ENCODE measurements at regions not wholly inside any gene's neighbourhood (a gene's known extent, or its start where the extent isn't known, plus 50 kb on each side); places are given as distances from the start of the nearest gene placed in this dataset.

DNA sequence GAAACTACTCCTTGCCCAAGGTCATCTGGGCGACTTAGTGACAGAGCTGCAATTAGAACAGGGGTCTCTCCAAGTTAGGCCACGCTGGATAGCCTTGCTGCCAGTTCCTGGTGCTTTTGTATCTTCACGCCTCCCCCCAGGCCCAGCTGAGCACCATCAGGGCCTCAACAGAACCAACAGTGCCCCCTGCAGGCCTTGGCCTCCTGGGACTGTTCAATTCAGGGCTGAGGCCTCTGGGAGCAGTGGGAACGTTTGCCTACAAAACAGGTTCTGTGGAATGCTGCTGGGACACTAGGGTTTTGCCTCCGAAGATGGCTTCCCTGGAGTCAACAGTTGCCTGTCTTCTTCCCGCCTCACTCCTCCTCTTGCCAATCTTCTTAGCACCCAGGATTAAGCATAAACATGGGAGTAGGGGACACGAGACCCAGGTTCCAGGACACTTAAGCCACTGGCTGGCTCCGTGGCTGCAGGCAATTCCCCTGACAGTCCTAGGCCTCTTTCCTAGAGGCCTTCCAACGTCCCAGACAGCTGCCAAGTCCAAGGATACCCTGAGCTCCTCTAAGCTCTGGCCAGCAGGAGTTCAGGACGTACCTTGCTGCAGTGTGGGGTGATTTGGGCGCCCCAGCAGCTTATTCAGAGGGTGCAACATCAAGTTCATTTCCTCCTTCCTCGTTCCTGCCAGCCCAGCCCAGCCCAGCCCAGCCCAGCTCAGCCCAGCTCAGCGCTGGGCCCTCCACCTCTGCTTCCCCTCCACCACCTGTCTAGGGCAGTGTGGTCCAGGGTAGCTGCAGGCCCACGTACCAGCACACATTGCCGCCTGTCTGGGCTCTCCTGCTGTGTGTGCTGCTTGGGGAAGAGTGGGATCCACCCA is 246.6 kb upstream of the RPL38 start:
- TF ChIP-seq REST (IDR thresholded peaks at IDR 0.05; ENCODE audit: insufficient read depth in 1 of 2, low read depth in 2 of 2, low read length in 2 of 2) (no peak), FOXP2 (optimal IDR thresholded peaks at IDR 0.05; ENCODE audit: borderline replicate concordance, extremely low read depth, extremely low read length, insufficient read depth) (no peak), SIN3A (IDR thresholded peaks at IDR 0.05; ENCODE audit: borderline replicate concordance, insufficient read depth, low read length) (no peak), POLR2AphosphoS5 (IDR thresholded peaks at IDR 0.05; ENCODE audit: low read depth, low read length) (no peak), TAF1 (IDR thresholded peaks at IDR 0.05; ENCODE audit: borderline replicate concordance, insufficient read depth, low read length) (no peak)

GRCh38 chr17:73957564-73957963 is 245.9 kb upstream of the RPL38 start:
- TF ChIP-seq POLR2AphosphoS5 (IDR thresholded peaks at IDR 0.05; ENCODE audit: low read depth, low read length) (no peak), REST (IDR thresholded peaks at IDR 0.05; ENCODE audit: insufficient read depth in 1 of 2, low read depth in 2 of 2, low read length in 2 of 2) (no peak), SIN3A (IDR thresholded peaks at IDR 0.05; ENCODE audit: borderline replicate concordance, insufficient read depth, low read length) (no peak), FOXP2 (optimal IDR thresholded peaks at IDR 0.05; ENCODE audit: borderline replicate concordance, extremely low read depth, extremely low read length, insufficient read depth) (no peak), TAF1 (IDR thresholded peaks at IDR 0.05; ENCODE audit: borderline replicate concordance, insufficient read depth, low read length) (no peak)

DNA sequence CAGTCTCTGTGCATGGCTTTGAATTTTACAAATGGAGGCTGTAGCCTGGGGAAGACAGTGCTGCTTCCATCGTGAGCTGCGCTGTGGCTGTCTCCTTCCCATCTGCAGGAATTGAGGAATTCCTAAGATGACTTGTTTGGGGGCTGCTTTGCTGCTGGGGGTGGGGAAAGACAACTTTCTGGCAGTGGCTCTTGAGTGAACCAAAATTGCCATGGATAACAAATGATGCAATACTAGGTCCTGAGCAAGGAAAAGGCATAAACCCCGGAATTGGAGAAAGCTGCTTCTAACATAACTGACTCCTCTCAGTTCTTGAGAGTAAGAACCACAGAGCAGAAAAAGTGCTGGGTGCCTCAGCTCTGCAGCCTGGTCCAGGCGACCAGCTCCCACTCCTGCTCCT is 245.0 kb upstream of the RPL38 start:
- no peak for TF ChIP-seq POLR2AphosphoS5 (IDR thresholded peaks at IDR 0.05; ENCODE audit: low read depth, low read length)
- no peak for TF ChIP-seq REST (IDR thresholded peaks at IDR 0.05; ENCODE audit: insufficient read depth in 1 of 2, low read depth in 2 of 2, low read length in 2 of 2)

DNA sequence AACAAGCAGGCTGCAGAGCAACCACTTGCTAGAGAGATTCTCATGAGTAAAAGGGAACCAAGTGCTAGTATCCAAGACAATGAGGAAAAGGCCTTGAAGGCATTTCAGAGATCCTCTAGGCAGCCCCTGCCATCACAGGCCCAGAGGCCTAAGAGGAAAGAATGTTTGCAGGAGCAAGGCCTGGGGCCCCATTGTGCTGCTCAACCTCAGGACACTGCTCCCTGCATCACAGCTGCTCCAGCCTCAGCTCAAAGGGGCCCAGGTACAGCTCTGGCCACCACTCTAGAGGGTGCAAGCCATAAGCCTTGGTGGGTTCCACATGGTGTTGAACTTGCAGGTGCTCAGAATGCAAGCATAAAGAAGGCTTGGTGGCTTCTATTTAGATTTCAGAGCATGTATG is 243.0 kb upstream of the RPL38 start:
- TF ChIP-seq POLR2AphosphoS5 (IDR thresholded peaks at IDR 0.05; ENCODE audit: low read depth, low read length): no peak
- TF ChIP-seq REST (IDR thresholded peaks at IDR 0.05; ENCODE audit: insufficient read depth in 1 of 2, low read depth in 2 of 2, low read length in 2 of 2): no peak
- no peak for TF ChIP-seq FOXP2 (optimal IDR thresholded peaks at IDR 0.05; ENCODE audit: borderline replicate concordance, extremely low read depth, extremely low read length, insufficient read depth)
- TF ChIP-seq TAF1 (IDR thresholded peaks at IDR 0.05; ENCODE audit: borderline replicate concordance, insufficient read depth, low read length): no peak
- no peak for TF ChIP-seq SIN3A (IDR thresholded peaks at IDR 0.05; ENCODE audit: borderline replicate concordance, insufficient read depth, low read length)

All from PFSK-1 (cell line).